ENCODE measurements at regions not wholly inside any gene's neighbourhood (a gene's known extent, or its start where the extent isn't known, plus 50 kb on each side); places are given as distances from the start of the nearest gene placed in this dataset.

DNA sequence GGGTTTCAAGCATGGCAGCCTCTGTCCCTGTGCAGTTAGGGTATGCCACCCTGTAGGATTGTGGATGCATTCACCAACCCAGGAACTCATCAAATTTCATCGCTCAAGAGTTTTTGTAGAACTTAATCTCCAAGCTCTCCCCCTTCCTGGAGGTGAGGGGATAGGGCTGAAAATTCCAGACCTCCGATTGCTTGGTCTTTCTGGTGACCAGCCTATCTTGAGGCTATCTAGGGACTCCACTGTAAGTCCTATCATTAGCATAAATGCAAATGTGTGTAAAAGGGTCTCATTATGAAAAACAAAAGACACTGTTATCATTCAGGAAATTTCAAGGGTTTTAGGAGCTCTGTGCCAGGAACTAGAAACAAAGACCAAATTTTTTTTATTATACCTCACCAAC is 244.0 kb downstream of the DUSP6 start:
- no peak for DNase-seq (ENCODE audit: low read depth in 2 of 3, low spot score in 2 of 3)

DNA sequence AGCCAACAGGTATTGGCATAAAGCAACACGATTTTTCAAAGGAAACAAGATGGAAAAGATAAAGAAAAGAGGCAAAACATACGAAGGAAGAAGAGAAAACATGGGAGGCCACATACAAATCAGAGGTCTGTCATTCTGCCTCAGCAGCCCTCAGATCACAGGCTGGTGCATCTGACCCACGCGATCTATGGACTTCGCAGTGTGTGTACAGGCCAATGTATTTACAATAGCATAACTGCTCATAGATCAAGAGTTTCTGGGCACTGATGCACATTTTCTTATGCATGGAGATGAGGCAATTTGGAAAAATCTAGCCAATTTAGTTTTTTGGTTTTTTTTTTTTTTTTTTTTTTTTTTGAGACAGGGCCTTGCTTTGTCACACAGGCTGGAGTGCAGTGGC is 245.4 kb downstream of the DUSP6 start:
- no peak for DNase-seq (ENCODE audit: low read depth in 2 of 3, low spot score in 2 of 3)

DNA sequence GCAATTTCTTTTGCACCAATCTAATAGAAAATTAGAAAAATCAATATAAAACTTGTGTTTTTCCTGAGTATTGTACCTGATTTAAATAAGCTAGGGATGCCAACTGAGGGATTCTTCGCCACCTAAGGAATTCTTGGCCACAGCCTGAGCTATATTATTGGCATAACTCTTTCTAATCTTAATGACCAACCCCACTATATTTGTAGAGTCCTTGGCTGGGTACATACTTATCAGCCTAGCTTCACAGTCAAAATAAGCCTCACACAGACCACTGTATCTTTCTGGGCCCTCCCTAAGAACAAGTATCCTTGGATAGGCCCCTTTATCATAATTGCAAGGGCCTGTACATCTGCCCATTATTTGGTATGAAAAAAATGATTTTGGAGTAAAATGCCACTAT is 247.1 kb downstream of the DUSP6 start:
- no peak for DNase-seq (ENCODE audit: low read depth in 2 of 3, low spot score in 2 of 3)

DNA sequence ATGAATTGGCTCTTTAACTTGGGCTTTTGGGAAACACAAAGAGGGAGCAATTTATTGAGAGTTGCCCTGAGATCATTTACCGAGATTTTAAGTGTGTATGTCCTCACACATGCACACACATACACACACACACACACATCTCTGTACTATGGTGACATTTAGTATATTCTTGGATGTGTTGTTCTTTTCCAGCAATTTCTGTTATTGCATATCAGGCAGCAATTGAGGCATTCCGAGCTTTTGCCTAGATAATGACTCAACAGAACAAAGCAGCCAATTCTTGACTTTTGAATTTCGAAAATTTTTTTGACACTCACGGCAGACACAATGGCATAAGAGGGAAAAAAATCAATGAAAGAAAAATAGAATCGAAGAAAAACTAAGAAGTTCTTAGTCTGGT is 248.5 kb downstream of the DUSP6 start:
- DNase-seq (ENCODE audit: low read depth in 2 of 3, low spot score in 2 of 3), result no peak

DNA sequence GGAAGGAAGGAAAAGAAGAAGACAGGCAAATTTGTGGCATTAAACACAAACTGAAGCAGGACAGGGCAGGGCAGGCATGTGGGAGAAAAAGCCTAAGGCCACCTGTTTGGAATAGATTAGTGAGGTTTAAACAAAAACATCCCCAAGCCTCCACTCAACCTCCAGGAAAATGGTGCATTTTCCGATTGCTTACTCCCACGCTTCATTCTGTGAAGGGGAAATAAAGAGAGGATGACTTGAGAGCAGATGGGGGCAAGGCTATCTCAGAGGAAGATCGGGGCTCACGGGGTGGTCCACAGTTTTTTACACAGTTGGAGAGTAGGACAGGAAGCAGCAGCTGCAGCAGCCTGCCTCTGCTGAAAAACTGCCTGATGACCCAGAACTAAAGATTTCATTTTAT is 250.9 kb downstream of the DUSP6 start:
- no peak for DNase-seq (ENCODE audit: low read depth in 2 of 3, low spot score in 2 of 3)

DNA sequence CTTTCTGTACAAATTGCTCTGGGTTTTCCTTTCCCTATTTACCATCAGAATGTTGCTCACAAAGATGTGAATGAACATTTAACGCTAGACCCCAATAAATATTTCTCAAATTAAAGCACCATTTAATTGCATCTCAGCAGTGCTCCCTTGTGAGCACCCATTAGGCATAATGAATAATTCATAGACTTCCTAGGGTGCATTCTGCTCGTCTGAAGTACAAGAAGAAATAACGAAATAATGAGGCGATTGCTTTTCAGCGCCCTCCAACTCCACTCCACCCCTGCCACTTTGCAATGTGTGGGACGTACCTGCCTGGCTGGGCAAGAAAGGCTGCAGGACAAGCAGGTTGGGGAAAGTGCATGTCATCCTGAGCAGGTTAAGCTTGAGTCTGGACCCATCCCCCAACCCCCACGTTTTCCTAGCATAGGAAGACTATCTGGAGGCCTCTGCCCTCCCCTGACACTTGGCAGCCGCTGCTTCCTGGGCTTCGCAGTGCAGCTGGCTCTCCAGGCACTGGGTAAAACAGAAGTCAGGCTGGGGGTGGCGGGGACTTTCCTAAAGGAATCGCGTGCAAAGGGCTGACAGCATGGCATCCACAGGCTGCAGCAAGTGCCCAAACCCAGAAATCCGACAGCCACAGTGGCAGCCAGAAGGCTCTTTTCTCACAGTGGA is 253.7 kb downstream of the DUSP6 start:
- DNase-seq (ENCODE audit: low read depth in 2 of 3, low spot score in 2 of 3), result no peak

DNA sequence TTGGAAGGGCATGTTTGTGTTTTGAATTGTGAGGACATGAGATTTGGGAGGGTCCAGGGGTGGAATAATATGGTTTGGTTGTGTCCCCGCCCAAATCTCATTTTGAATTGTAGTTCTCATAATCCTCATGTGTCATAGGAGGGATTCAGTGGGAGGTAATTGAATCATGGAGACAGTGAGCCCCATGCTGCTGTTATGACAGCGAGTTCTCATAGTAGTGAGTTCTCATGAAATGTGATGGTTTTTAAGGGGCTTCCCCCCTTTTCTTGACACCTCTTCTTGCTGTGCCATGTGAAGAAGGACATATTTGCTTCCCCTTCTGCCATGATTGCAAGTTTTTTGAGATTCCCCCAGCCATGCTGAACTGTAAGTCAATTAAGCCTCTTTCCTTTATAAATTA is 260.0 kb downstream of the DUSP6 start:
- no peak for DNase-seq (ENCODE audit: low read depth in 2 of 3, low spot score in 2 of 3)

DNA sequence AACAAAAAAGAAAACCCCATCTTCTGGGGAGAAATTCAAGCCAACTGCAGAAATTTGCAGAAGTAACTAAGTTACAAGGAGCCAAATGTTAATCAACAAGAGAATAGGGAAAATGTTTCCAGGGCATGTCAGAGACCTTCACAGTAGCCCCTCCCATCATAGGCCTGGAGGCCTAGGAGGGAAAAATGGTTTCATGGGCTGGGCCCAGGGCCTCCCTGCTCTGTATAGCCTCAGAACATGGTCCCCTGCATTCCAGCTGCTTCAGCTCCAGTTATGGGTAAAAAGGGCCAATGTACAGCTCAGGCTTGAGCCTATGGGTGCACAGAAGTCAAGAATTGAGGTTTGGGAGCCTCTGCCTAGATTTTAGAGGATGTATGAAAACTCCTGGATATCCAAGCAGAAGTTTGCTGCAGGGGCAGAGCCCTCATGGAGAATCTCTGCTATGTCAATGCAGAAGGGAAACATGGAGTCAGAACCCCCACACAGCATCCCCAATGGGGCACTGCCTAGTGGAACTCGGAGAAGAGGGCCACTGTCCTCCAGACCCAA is 260.9 kb downstream of the DUSP6 start:
- no peak for DNase-seq (ENCODE audit: low read depth in 2 of 3, low spot score in 2 of 3)

DNA sequence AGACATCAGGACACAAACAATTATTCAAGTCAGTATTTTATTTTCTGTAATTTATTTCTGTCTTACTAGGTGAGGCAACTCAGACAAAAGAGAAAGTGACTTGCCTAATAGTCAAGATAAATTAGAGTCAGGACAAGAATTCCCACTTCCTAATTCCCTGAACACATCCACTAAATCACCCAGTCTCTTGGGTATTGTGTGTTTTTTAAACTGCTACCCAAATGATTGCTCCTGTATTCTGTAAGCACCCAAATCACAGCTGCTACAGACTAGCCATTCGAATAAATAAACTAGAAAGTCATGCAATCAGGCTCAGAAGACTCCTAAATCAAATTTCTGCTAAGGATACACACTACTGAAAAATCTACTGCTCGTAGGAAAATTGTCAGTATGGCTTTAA is 263.0 kb downstream of the DUSP6 start:
- no peak for DNase-seq (ENCODE audit: low read depth in 2 of 3, low spot score in 2 of 3)

DNA sequence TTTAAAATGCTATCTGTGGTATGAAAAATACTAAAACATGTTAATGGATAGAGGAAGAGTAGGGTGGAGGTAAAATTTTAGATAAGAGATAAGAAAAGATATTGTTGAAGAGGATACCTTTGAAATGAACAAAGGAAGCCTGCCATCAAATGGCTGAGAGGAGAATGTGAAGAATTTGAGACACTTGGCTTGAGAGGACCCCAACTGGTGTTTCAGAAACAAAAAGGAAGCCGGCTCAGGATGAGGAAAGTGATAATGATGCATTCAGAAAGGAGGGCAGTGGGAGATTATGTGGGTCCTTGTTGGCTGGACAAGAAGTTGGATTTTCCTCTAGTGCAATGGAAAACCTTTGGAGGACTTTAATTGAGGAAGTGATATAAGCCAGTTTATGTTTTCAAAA is 264.4 kb downstream of the DUSP6 start:
- no peak for DNase-seq (ENCODE audit: low read depth in 2 of 3, low spot score in 2 of 3)

DNA sequence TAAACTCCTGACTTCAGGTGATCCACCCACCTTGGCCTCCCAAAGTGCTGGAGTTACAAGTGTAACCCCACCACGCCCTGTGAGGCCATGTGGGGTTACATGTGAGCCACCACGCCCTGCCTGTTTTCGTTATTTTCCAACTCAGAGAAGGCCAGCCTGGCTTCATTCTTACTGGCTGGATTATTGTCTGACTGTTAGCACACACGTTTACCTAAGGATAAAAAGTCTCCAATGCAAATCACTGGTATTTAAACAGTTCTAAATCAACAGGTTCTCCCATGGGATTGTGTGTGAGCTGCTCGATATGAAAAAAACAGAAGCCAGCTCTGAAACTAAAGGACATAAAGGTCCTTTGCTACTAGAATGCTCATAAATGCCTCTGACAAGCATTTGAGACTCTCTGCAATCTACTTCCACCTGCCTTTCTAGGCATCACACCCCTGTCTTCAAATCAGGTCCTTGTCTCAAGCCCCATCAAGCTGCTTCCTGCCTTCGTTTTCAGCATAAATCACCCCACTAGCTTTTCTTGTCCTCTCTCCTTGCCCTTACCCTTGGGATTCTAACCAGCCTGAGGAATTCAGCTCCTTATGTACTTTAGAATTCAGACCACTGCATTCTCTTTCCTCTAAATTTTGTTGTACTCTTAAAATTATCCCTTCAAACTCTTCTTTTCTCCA is 265.0 kb downstream of the DUSP6 start:
- DNase-seq (ENCODE audit: low read depth in 2 of 3, low spot score in 2 of 3), result no peak

DNA sequence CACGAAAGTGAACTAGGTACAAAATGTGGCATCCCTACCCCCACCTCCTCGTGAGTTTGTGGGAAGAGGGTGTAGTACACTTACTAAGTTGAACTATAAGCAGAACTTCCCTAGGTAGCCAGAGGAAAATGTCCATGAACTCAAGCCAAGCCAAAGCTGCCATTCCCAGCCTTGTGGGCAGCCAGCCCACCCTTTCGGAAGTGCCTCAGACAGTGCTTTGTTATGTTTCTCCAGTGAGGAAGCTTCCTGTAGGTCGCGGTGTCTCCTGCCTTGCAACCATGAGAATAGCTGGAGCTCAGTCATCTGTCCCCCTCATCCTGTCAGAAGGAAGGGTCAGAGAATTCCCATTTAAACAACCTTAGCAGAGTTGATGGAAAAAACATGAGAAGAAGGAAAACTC is 266.9 kb downstream of the DUSP6 start:
- no peak for DNase-seq (ENCODE audit: low read depth in 2 of 3, low spot score in 2 of 3)

DNA sequence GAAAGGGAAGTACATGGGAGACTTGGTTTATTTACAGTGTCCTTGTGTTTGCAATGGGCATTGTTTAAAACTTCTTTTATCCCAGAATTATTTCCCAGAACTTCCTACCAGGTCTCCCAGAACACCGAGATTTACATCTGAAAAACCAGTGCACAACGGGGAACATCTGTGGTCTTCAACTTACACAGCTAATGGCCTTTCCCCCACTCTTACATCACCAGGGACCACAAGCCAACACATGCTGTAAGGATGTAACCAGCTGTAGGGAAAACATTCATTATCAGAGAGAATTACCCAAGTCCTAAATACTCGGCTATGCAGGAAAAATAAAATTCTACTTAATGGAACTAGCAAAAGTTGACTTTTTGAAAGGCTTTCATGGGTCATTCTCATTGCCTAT is 267.6 kb downstream of the DUSP6 start:
- DNase-seq (ENCODE audit: low read depth in 2 of 3, low spot score in 2 of 3), result no peak

DNA sequence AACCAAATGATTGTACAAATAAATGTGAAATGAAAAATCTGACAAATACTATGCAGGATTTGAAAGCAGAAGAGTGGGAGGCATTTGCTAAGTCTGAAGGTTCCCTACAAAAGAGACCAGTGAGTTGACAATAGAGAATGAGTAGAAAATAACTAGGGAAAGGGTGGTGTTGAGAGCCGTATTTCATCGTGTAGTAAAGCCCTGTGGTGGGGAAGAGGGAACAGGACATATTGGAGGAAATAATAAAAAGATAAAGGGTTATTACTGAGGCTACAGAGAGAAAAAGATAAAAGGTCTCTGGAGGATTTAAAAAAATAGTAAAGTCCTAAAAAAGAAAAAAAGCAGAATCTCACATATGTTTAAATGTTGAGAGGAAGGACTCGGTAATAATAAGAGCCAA is 268.8 kb downstream of the DUSP6 start:
- DNase-seq (ENCODE audit: low read depth in 2 of 3, low spot score in 2 of 3), result no peak

DNA sequence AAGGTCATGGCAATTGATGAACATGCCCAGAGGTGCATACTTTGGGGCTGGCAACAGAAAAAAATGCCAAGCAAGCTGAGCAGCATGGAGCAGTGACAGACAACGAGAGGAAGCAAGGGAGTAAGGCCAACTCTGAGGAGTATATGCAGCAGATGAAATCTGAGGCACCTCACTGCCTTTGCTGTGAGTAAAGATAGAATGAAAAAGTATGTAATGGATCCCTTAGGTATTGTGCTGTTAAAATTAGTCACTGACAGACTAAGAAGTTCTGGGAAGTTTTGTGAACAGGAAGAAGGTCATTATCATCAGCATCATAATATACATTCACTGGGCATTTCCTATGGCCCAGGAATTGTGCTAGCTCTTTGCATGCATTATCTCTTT is 269.9 kb downstream of the DUSP6 start:
- no peak for DNase-seq (ENCODE audit: low read depth in 2 of 3, low spot score in 2 of 3)

DNA sequence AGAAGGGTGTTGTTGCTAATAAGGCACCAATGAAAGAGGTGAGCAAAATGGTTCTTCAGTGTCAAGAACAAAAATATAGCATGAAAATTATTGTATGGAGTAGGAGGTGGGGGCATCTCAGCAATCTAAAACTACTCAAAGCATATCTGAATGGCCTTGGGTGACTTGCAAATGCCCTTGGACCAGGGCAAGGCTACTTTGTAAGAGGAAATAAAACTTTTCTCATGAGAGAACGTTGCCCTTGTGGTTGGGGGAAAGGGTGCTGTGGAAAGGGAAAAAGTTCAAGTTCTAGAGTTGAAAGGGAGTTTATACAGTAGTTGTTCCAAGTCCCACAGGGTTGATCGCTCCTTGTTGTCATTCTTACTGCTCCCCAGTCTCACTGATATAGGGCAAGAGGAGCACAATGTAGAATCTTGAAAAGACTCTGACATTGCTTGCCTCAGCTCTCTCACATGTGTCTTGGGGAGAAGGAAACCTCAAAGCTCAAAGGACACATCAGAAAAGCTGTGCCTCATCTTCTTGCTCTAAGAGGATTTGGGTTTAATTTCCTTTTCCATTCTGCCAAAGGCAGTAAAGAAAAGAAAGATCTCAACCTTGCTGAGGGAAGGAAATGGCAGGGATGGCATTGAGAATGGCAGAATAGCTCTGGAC is 270.5 kb downstream of the DUSP6 start:
- no peak for DNase-seq (ENCODE audit: low read depth in 2 of 3, low spot score in 2 of 3)

DNA sequence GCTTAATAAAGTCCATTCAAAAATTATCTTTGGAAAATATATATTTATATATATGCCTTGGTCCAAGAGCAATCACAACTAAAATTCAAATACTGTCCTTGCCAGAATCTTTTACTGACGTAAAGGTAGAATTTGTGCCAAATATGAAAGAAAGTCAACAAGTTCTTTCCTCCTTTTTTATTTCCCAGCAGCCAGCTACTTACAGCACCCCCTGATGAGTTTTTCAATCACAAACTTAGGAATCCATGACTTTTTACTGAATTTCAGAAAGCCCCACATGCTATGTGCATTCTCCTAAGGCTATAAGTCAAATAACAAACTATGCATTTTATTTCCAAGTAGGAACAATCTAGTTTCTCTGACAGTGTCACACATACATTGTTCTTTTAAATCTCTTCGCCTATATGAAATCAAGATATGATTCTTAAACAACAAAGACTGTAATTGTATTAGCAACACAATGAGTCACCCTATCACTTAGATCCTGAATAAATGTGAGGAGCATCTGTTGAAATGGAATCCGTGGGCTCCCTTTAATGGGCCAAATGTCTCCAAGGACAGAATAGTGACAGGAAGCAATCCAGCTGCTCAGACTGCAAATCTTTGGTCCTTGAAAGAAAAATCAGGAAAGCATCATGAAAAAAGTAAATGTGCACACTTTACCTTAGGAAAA is 271.4 kb downstream of the DUSP6 start:
- no peak for DNase-seq (ENCODE audit: low read depth in 2 of 3, low spot score in 2 of 3)

DNA sequence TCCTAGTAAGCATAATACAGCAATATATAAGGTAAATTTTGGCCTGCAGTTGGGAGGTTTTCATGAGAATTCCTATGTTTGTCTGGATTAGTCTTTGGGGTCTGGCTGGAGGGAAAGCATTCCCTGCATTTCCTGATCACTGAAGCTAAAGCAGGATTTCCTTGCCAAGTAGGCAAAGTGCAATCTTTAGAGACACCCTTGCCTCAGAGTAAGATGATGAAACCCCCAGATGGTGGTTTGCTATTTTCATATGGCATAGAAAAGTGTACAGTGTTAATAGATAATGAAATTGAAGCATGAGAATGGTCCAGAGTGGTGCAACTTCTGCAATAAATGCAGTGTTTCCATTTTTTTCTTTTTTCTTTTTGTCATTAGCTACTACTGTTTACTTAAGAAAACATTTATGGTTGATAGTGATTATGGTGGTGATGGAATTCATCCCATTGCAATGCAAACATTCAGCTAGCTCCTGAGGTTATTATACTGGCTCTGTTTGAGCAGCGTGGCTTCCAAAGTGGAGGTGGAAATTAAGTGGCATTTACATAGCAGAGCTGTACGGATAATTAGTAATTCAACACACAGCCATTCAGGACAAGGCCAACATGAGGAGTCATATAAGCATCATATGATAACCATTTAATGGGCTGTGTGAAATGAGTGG is 276.3 kb downstream of the DUSP6 start:
- DNase-seq (ENCODE audit: low read depth in 2 of 3, low spot score in 2 of 3), result no peak

DNA sequence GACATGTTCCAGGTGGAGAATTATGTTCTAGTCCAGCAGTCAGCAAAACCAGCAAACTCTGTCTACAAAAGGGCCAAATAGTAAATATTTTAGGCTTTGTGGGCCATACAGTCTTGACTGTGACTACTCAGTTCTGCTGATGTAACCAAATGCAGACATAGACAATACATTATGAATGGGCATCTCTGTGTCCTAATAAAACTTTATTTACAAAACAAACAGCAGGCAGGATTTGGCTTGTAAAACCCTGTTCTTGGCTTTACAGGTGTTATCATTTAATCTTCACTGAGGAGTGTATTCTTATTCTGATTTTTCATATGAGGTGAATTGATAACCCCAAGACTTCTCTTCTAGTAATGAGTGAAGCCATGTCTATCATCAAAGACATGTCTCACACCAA is 278.6 kb downstream of the DUSP6 start:
- no peak for DNase-seq (ENCODE audit: low read depth in 2 of 3, low spot score in 2 of 3)

DNA sequence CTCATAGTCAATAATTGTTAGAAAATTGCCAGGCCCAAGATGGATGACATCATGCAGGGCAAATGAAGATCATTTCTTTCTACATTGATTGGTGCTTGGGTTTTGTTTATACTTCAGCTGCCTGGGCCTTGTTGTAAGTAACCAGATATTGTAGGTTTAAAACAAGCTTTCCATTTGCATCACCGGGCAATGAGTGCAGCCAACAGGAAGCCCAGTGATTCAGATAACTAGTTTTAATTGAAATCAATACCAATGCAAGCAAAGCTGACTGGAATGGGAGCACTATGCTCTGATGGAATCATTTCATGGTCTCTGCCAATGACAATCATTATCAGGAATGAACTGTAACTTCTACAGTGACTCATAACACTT is 279.3 kb downstream of the DUSP6 start:
- DNase-seq (ENCODE audit: low read depth in 2 of 3, low spot score in 2 of 3), result no peak

DNA sequence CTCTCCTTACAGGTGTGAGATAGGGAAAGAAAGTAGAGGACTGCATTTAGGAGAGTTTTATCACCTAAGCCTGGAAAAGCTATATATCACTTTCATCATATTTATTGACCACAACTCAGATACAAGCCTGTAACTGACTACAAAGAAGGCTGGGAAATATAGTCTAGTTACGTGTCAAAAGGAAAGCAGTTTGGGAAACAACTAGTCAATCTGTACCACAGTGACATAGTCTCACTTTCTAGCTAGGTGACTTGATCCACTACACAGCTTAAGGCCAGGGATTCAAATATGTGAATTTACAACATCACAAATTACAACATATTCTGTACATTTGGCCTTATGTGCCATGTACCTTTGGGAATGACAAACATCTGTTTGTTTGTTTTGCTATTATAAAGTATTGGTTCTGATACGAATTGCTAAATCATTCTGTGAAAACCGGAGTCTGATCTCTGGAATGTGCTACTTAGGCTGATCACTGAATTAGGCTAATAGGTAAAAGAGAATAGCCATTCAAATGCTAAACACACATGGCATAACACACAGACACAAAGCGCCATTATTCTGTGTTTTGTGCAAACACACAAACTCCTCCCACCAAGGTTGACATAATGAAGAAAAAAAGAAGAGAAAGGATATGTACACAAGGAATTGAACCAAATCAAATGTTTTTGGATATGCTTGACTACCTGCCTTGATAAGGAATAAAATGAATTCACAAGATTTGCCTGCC is 279.8 kb downstream of the DUSP6 start:
- DNase-seq (ENCODE audit: low read depth in 2 of 3, low spot score in 2 of 3), result no peak
